ENCODE measurements at regions not wholly inside any gene's neighbourhood (a gene's known extent, or its start where the extent isn't known, plus 50 kb on each side); places are given as distances from the start of the nearest gene placed in this dataset.

DNA sequence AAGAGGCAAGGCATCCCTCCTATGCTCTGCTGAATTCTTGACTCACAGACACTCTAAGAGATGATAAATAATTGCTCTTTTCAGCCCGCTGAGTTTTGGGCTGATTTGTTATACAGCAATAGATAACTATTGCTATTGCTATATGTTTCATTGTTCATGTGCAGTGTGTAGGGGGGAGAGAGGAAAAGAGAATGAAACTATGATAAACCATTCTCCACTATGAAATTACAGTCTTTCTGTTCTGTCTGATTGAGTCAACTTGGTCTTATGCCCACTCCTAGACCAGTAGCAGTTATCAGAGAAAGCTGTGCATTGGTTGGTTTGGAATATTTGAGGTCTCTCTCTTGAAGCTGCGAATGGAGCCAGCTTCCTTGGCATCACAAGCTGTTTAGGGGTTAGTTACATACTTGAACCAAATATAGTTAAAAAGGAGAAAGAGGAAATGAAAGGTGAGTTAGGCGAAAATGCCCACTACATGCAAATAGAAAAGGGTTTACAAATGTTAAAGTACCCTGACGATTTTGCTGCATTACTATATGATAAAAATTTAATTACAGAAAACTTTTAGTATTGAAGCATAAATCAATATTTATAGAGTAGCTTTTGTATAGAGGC is 136.3 kb upstream of the ACTBL2 start:
- TF ChIP-seq, protein P1, sequence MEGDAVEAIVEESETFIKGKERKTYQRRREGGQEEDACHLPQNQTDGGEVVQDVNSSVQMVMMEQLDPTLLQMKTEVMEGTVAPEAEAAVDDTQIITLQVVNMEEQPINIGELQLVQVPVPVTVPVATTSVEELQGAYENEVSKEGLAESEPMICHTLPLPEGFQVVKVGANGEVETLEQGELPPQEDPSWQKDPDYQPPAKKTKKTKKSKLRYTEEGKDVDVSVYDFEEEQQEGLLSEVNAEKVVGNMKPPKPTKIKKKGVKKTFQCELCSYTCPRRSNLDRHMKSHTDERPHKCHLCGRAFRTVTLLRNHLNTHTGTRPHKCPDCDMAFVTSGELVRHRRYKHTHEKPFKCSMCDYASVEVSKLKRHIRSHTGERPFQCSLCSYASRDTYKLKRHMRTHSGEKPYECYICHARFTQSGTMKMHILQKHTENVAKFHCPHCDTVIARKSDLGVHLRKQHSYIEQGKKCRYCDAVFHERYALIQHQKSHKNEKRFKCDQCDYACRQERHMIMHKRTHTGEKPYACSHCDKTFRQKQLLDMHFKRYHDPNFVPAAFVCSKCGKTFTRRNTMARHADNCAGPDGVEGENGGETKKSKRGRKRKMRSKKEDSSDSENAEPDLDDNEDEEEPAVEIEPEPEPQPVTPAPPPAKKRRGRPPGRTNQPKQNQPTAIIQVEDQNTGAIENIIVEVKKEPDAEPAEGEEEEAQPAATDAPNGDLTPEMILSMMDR (IDR thresholded peaks at IDR 0.05) = no peak
- TF ChIP-seq SIN3A (IDR thresholded peaks at IDR 0.05; ENCODE audit: borderline replicate concordance, low read depth, low read length) (no peak), TAF1 (IDR thresholded peaks at IDR 0.05; ENCODE audit: borderline replicate concordance, low read depth, low read length) (no peak), MAX (IDR thresholded peaks at IDR 0.05; ENCODE audit: low read depth) (no peak), MXI1 (IDR thresholded peaks at IDR 0.05; ENCODE audit: low read depth, low read length) (no peak), ZBTB33 (IDR thresholded peaks at IDR 0.05; ENCODE audit: borderline replicate concordance, low read depth) (no peak), JUND (IDR thresholded peaks at IDR 0.05) (no peak), RAD21 (IDR thresholded peaks at IDR 0.05; ENCODE audit: low read length) (no peak), POLR2AphosphoS5 (IDR thresholded peaks at IDR 0.05; ENCODE audit: low read depth, low read length) (no peak), TEAD4 (IDR thresholded peaks at IDR 0.05; ENCODE audit: borderline replicate concordance, insufficient read depth) (no peak), TCF12 (IDR thresholded peaks at IDR 0.05) (no peak)
- TF ChIP-seq, protein P2, sequence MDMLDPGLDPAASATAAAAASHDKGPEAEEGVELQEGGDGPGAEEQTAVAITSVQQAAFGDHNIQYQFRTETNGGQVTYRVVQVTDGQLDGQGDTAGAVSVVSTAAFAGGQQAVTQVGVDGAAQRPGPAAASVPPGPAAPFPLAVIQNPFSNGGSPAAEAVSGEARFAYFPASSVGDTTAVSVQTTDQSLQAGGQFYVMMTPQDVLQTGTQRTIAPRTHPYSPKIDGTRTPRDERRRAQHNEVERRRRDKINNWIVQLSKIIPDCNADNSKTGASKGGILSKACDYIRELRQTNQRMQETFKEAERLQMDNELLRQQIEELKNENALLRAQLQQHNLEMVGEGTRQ (IDR thresholded peaks at IDR 0.05; ENCODE audit: borderline replicate concordance, low read depth, low read length) = no peak
